HepG2 (cell line): ENCODE measurements at regions not wholly inside any gene's neighbourhood (a gene's known extent, or its start where the extent isn't known, plus 50 kb on each side); places are given as distances from the start of the nearest gene placed in this dataset.

Experiments
- ATAC-seq: fragments of 200-7000 bp; cut with Tn5 transposase; 3 replicates; pipeline ENCODE4 v1.9.1; 2020; ENCODE audit warnings: mild to moderate bottlenecking, moderate library complexity
- BruUV-seq: library from RNA; stranded (reverse); fragments of 400-500 nt; replicated peaks from 2 replicates; lab custom pipeline; 2021; lab: Mats Ljungman, UMichigan
- CTCF ChIA-PET: fragments of 300-600 bp; formaldehyde crosslinking; extraction: SDS; loops from one replicate; lab custom pipeline; 2021; ENCODE audit warnings: low total read pairs, inconsistent platforms, low intra/inter-chr PET ratio; lab: Yijun Ruan, JAX
- POLR2A ChIA-PET: fragments of 350-600 bp; sonication (Branson Sonifier 250); formaldehyde crosslinking; loops from one replicate; lab custom pipeline; 2020; ENCODE audit warnings: antibody characterized with exemption, inconsistent platforms; lab: Yijun Ruan, JAX
- DNase-seq: peaks from one replicate; pipeline ENCODE4 v3.0.0-alpha.2; 2015; ENCODE audit warnings: low spot score
- FAIRE-seq: peaks from 3 replicates; lab custom pipeline; 2011; peaks lifted over from hg19 to GRCh38; lab: Jason Lieb, UNC
- H2AFZ ChIP-seq: one replicate; pipeline ENCODE4 v1.6.1; 2011; ENCODE audit warnings: low read length, inconsistent platforms
- H3K27ac ChIP-seq: fragments of 300-600 bp; 3 replicates; pipeline ENCODE4 v1.8.0; 2011; ENCODE audit warnings: mixed run types, mild to moderate bottlenecking, mixed read lengths, low read length, inconsistent platforms; ENCODE audit not compliant: insufficient read depth; ENCODE audit errors: extremely low read length
- H3K27me3 ChIP-seq, 2 experiments: fragments of 200-600 bp in 1 of 2; 2 replicates in 1 of 2; 3 replicates in 1 of 2; pipeline versions ENCODE4 v1.6.0 to v1.8.0; 2011; ENCODE audit warnings: low read length in 2 of 2, mild to moderate bottlenecking in 2 of 2, moderate library complexity in 2 of 2, inconsistent platforms in 1 of 2; ENCODE audit not compliant: insufficient read depth in 2 of 2, control insufficient read depth in 1 of 2
- H3K36me3 ChIP-seq, 2 experiments: fragments of 200-600 bp in 1 of 2; replicated peaks in 1 of 2; 2 replicates in 1 of 2; 3 replicates in 1 of 2; pipeline versions ENCODE4 v1.5.1 to v1.8.0; 2011; ENCODE audit warnings: low read length in 2 of 2, inconsistent platforms in 1 of 2; ENCODE audit not compliant: insufficient read depth in 2 of 2, control insufficient read depth in 1 of 2
- H3K4me1 ChIP-seq: 2 replicates; pipeline ENCODE4 v1.5.1; 2012; ENCODE audit warnings: low read length, inconsistent platforms; ENCODE audit not compliant: insufficient read depth
- H3K4me2 ChIP-seq: 2 replicates; pipeline ENCODE4 v1.6.0; 2011; ENCODE audit warnings: low read depth, low read length, inconsistent platforms
- H3K4me3 ChIP-seq, 3 experiments: fragments of 200-600 bp in 1 of 3; sonication (generic), shearing (Covaris generic) in 1 of 3; replicated peaks in 1 of 3; 2 replicates each; pipeline ENCODE4 v1.5.1; 2011 to 2016; ENCODE audit warnings: low read length in 3 of 3, inconsistent platforms in 2 of 3, low read depth in 2 of 3, mild to moderate bottlenecking in 2 of 3, control low read depth in 1 of 3, mixed read lengths in 1 of 3; ENCODE audit not compliant: insufficient read depth in 1 of 3
- H3K79me2 ChIP-seq: one replicate; pipeline ENCODE4 v1.6.1; 2011; ENCODE audit warnings: low read length, inconsistent platforms; ENCODE audit not compliant: insufficient read depth
- H3K9ac ChIP-seq: 2 replicates; pipeline ENCODE4 v1.6.0; 2011; ENCODE audit warnings: mild to moderate bottlenecking, low read depth, low read length, inconsistent platforms; ENCODE audit not compliant: insufficient read depth
- H3K9me3 ChIP-seq: 2 replicates; pipeline ENCODE4 v1.5.1; 2012; ENCODE audit warnings: mild to moderate bottlenecking, low read length
- H4K20me1 ChIP-seq: 2 replicates; pipeline ENCODE4 v1.6.0; 2011; ENCODE audit warnings: inconsistent platforms, mild to moderate bottlenecking, low read length, moderate library complexity; ENCODE audit not compliant: insufficient read depth
- CEBPB ChIP-seq: IDR thresholded peaks from 2 replicates; pipeline ENCODE4 v1.6.1; 2011; ENCODE audit warnings: low read depth, low read length, improper control_type of control experiment, borderline replicate concordance
- SALL1 ChIP-seq: sonication (generic); formaldehyde crosslinking; IDR thresholded peaks from 2 replicates; pipeline ENCODE4 v1.8.0; 2022; ENCODE audit warnings: mild to moderate bottlenecking, missing genetic modification reagents
- SMAD3 ChIP-seq: sonication (generic); formaldehyde crosslinking; IDR thresholded peaks from 2 replicates; pipeline ENCODE4 v1.4.0; 2020; ENCODE audit warnings: missing genetic modification reagents
- ZNF256 ChIP-seq: sonication (generic); formaldehyde crosslinking; conservative IDR thresholded peaks from 2 replicates; pipeline ENCODE4 v1.4.0; 2020; ENCODE audit warnings: missing genetic modification reagents
- ZNF468 ChIP-seq: sonication (generic); formaldehyde crosslinking; IDR thresholded peaks from 2 replicates; pipeline ENCODE4 v1.8.0; 2022; ENCODE audit warnings: mild to moderate bottlenecking, moderate library complexity, missing genetic modification reagents
- ZNF652 ChIP-seq: IDR thresholded peaks from 2 replicates; pipeline ENCODE4 v1.6.1; 2016; ENCODE audit warnings: low read depth, borderline replicate concordance
- ZNF75D ChIP-seq: sonication (generic); formaldehyde crosslinking; IDR thresholded peaks from 2 replicates; pipeline ENCODE4 v1.8.1; 2023; ENCODE audit warnings: missing genetic modification reagents, mild to moderate bottlenecking, borderline replicate concordance
- WGBS: methylation state at CpG from one replicate; pipeline ENCODE4 v1.1.6; 2017; ENCODE audit warnings: low lambda C conversion rate; 5-methylcytosine and 5-hydroxymethylcytosine counted together
- in situ Hi-C: cut with HindIII; loops from 2 replicates; pipeline ENCODE4 v1.10.0; 2017; ENCODE audit warnings: low pct_unique_long_range_greater_than_20kb; ENCODE audit not compliant: extremely low pct_ligation_motif_present
- intact Hi-C: fragments of 100-400 bp; cut with micrococcal nuclease; formaldehyde crosslinking; loops from one replicate; pipeline ENCODE4 v1.10.0; 2022; ENCODE audit not compliant: unreplicated experiment
- TF ChIP-seq, protein P1 (sequence below): sonication (generic); formaldehyde crosslinking; IDR thresholded peaks from 2 replicates; pipeline ENCODE4 v1.9.0; 2021; ENCODE audit warnings: missing genetic modification reagents, borderline replicate concordance
- TF ChIP-seq, protein P2 (sequence below): sonication (generic); formaldehyde crosslinking; IDR thresholded peaks from 2 replicates; pipeline ENCODE4 v1.8.1; 2023; ENCODE audit warnings: missing genetic modification reagents, mild to moderate bottlenecking, borderline replicate concordance
- TF ChIP-seq, protein P3 (sequence below): sonication (generic); formaldehyde crosslinking; IDR thresholded peaks from 2 replicates; pipeline ENCODE4 v1.5.0; 2020; ENCODE audit warnings: missing genetic modification reagents
- TF ChIP-seq, protein P4 (sequence below): sonication (generic); formaldehyde crosslinking; IDR thresholded peaks from 2 replicates; pipeline ENCODE4 v1.4.0; 2020; ENCODE audit warnings: missing genetic modification reagents

DNA sequence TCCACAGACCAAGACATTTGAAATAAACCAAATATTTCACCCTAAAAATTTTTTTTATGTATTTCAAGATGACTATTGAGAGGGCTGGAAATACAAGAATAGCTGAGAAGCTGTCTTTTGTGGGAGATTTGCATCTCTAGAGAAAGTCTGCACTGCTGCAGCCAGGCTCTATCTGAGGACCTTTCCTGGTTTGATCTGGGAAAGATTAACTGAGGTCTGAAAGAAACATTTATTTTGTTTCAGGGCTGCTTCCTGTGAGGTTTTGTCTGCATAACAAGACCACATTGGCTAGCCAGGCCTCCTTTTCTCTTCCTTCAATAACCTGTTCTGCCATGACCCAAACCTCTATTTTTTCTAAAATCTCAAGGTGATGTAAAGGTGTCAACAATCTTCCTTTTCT lies 117.5 kb upstream of the ARHGEF26 start (continued):
- no peak for TF ChIP-seq ZNF468
- TF ChIP-seq SALL1 (CRISPR knock-in tag) = no peak
- TF ChIP-seq, protein P1, sequence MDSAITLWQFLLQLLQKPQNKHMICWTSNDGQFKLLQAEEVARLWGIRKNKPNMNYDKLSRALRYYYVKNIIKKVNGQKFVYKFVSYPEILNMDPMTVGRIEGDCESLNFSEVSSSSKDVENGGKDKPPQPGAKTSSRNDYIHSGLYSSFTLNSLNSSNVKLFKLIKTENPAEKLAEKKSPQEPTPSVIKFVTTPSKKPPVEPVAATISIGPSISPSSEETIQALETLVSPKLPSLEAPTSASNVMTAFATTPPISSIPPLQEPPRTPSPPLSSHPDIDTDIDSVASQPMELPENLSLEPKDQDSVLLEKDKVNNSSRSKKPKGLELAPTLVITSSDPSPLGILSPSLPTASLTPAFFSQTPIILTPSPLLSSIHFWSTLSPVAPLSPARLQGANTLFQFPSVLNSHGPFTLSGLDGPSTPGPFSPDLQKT (CRISPR knock-in tag) = no peak

DNA sequence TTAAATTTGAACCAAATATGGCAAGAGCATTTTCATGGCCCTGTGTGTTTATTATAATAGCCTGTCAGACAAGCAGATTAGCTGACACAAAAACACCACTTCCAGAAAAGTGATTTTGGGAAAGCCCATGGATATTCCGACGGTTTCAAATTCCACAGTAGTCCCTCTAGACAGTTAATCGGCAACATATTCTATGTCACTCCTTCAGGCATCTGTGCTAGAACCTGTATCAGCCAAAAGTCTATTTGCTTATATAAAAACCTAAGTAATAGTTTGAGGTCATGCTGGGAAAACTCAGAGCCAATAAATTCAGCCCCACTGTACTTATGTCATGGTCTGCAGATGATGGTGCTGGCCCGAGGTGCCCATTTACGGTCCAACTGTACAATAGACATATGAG lies 110.2 kb upstream of the ARHGEF26 start:
- ChIA-PET POLR2A (no interaction called here), CTCF (no interaction called here)
- in situ Hi-C loops (no loop called here), intact Hi-C loops (no loop called here)
- DNase-seq (no peak), FAIRE-seq (no peak), ATAC-seq (no peak)
- Histone ChIP-seq H3K36me3 (no peaks in the 10 kb centered on the region), H3K27me3 (no peaks in the 10 kb centered on the region), H3K4me3 (no peak overlapping the region), H3K27ac (no peak overlapping the region), H3K9ac (no peak overlapping the region), H3K4me2 (no peak overlapping the region), H3K9me3 (no peaks in the 10 kb centered on the region), H3K79me2 (no peaks in the 10 kb centered on the region), H3K4me1 (no peaks in the 10 kb centered on the region), H2AFZ (no peak overlapping the region), H4K20me1 (no peaks in the 10 kb centered on the region)
- BruUV-seq = no TSS peak
- no peak for TF ChIP-seq CEBPB
- TF ChIP-seq ZNF652 = no peak
- no peak for TF ChIP-seq SMAD3
- TF ChIP-seq, protein P2, sequence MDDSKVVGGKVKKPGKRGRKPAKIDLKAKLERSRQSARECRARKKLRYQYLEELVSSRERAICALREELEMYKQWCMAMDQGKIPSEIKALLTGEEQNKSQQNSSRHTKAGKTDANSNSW (CRISPR knock-in tag) = no peak
- TF ChIP-seq ZNF75D = no peak
- TF ChIP-seq ZNF256 (CRISPR knock-in tag) = no peak
- TF ChIP-seq, protein P3, sequence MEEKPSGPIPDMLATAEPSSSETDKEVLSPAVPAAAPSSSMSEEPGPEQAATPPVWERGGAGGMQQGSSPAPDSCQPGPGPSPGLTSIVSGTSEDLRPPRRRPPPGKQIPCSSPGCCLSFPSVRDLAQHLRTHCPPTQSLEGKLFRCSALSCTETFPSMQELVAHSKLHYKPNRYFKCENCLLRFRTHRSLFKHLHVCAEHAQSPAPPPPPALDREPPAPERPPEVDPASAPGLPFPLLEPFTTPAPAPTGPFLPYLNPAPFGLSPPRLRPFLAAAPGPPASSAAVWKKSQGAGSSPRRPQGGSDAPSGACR (CRISPR knock-in tag) = no peak
- TF ChIP-seq, protein P4, sequence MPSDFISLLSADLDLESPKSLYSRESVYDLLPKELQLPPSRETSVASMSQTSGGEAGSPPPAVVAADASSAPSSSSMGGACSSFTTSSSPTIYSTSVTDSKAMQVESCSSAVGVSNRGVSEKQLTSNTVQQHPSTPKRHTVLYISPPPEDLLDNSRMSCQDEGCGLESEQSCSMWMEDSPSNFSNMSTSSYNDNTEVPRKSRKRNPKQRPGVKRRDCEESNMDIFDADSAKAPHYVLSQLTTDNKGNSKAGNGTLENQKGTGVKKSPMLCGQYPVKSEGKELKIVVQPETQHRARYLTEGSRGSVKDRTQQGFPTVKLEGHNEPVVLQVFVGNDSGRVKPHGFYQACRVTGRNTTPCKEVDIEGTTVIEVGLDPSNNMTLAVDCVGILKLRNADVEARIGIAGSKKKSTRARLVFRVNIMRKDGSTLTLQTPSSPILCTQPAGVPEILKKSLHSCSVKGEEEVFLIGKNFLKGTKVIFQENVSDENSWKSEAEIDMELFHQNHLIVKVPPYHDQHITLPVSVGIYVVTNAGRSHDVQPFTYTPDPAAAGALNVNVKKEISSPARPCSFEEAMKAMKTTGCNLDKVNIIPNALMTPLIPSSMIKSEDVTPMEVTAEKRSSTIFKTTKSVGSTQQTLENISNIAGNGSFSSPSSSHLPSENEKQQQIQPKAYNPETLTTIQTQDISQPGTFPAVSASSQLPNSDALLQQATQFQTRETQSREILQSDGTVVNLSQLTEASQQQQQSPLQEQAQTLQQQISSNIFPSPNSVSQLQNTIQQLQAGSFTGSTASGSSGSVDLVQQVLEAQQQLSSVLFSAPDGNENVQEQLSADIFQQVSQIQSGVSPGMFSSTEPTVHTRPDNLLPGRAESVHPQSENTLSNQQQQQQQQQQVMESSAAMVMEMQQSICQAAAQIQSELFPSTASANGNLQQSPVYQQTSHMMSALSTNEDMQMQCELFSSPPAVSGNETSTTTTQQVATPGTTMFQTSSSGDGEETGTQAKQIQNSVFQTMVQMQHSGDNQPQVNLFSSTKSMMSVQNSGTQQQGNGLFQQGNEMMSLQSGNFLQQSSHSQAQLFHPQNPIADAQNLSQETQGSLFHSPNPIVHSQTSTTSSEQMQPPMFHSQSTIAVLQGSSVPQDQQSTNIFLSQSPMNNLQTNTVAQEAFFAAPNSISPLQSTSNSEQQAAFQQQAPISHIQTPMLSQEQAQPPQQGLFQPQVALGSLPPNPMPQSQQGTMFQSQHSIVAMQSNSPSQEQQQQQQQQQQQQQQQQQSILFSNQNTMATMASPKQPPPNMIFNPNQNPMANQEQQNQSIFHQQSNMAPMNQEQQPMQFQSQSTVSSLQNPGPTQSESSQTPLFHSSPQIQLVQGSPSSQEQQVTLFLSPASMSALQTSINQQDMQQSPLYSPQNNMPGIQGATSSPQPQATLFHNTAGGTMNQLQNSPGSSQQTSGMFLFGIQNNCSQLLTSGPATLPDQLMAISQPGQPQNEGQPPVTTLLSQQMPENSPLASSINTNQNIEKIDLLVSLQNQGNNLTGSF (CRISPR knock-in tag) = no peak
- WGBS = 57% methylated on average over 5 of the region's 5 CpGs
